GM21390 (cell line): ENCODE measurements at regions not wholly inside any gene's neighbourhood (a gene's known extent, or its start where the extent isn't known, plus 50 kb on each side); places are given as distances from the start of the nearest gene placed in this dataset.
"Not testable (repeated sequence)": the region's sequence is repeated elsewhere in the genome, so short reads cannot be mapped to it uniquely, and the experiment has no call there.

Experiments used
- ATAC-seq: cut with Tn5 transposase; IDR thresholded peaks from one replicate; pipeline ENCODE4 v1.9.1; 2021; ENCODE audit not compliant: unreplicated experiment

GRCh38 chr4:189780391-189780790, 160.3 kb upstream of the FRG1 start:
- no peak for ATAC-seq

DNA sequence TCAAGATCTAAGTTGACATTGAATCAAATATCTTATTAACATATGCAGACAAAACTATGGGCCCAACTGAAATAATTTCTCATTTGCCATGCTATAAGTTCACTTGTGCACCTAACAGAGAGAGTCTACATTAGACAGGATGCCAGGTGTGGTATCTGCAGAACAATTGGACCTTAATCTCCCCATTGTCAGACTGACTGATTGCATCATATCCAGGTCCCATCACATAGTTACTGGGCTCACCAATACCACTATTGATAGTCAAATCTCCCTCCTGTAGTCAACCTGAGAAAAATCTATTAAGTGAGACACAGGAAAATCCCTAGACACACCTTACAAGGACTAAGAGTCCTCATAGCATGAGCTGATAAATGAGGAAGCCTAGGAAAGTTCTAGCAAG, 156.0 kb upstream of the FRG1 start:
- no peak for ATAC-seq

- no peak for ATAC-seq
Observed at GRCh38 chr4:189785257-189785656, 155.4 kb upstream of the FRG1 start.

GRCh38 chr4:189786447-189786846, 154.2 kb upstream of the FRG1 start:
- ATAC-seq: no peak

- no peak for ATAC-seq
Observed at GRCh38 chr4:189787216-189788031, 153.2 kb upstream of the FRG1 start.

DNA sequence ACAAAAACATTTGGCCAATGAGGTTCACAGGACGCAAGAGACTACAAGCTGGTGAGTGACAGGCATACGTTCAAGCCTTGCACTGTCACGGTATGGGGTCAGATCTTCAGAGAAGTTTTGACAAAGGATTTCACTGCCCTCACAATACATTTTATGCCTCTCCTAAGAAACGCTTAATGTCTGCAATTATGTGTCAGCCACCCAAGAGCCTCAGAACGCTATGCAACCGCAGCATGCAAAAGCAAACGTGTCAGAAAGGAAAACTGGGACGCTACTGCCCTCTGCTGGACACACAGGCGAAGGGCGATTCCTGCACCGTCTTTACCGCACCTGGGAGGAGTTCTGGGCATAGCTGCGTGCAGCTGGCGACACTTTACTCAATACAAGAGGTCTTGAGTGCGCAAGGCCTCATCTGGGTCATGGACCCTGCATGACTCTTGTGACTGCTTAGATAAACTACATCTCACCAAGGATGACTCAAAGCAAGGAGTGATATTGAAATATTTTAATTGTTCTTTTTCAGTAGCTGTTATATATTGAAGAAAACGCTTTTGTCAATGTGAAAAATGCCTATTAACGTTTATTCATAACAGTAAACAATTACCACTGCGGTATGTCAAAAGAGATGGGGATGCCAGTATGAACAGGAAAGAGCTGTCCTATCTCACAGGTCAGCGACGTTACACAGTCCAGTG, 147.6 kb upstream of the FRG1 start:
- peak; percentile 97 for ATAC-seq

DNA sequence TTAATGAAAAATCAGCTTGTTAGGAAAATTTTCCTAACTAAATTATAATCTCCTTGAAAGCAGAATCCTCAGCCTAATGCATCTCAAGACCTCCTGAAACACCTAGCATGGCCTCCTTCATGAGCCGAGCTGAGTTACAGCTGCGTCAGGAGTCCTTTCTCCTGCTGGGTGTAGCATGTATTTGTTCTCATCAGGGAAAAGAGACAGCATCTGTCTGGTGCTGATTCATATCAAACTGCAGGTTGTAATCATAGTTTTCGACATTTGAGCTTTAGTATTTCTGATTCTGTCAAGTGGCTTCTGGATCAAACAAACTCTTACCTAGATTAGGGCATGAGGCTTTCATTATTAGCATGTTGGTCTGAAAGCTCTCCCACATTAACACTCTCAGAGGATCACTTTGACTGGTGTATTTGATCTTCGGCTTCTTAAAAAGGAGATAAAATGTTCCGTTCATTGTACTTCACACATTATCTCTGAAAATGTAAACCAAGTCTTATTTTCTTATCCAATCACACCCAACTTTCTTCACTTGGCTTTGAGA, 140.1 kb upstream of the FRG1 start:
- ATAC-seq: no peak

DNA sequence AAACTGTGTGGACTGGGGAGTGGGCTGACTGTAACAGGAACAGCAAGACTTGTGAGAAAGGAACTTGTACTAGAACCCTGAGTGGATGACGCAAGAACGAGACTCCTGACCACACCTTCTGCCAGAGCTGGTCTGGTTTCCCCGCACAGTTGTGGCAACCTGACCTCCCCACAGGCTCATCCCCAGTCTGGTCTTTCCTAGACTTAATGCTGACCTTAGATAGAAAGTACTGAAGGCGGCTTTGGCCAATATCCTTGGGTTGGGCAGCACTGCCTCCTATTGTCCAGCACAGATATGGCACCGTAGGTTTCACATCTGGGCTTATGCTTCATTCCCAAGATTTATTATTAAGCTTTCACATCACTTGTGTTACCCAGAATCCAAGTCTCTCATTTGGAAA, 137.8 kb upstream of the FRG1 start:
- ATAC-seq: no peak

DNA sequence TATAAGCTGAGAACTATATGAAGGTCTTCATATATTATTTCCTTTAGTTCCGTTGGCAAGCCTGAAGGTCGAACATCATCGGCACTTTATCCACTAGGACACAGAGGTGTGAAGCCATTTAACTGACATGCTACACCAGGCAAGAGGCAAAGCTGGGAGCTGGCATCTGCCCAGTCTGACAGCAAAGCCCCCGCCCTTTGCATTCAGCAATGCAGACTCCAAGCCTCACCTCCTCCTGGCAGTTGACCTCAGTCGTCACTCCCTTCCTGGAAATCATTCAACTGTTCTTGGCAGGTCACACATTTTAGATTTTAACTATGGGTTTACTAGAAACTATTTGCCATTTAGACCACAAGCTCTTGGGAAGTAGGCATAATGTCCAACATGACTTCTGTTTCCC, 135.8 kb upstream of the FRG1 start:
- ATAC-seq: no peak

GRCh38 chr4:189806506-189806905, 134.2 kb upstream of the FRG1 start:
- no peak for ATAC-seq

DNA sequence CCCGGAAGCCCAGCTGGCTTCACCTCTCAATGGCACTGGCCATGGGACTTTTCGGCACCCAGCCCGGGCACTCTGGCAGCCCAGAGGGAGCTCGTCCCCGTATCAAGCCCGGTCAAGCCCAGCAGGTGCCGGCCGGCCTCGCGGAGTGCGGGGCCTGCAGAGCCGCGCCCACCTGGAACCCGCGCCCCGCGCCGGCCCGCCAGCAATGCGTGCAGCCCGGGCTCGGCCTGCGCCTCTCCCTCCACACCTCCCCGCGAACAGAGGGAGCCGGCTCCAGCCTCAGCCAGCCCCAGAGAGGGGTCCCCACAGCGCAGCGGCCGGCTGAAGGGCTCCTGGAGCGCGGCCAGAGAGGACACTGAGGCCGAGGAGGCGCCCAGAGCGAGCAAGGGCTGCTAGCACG, 133.6 kb upstream of the FRG1 start:
- ATAC-seq: no peak

DNA sequence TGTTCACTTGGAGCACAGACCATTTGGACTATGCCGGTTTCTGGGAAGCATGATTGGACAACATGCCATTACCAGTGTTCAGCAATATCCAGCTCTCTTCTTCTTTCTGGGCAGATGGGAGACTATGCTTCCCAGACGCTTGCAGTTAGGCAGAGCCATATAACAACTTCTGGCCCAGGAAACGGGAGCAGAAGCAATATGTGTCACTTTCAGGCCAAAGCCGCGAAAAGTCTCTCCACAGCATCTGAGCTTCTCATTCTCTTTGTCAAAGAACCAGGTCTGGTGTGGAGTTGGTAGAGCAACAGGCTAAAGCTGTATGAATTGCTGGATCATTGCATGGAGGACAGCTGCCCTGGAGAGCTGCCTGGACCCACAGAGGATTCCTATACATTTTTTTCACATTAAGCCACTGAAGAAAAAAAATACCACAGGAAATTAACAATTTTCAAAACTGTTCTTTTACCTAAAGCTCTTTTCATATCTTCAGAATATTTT, 131.4 kb upstream of the FRG1 start:
- ATAC-seq: no peak

DNA sequence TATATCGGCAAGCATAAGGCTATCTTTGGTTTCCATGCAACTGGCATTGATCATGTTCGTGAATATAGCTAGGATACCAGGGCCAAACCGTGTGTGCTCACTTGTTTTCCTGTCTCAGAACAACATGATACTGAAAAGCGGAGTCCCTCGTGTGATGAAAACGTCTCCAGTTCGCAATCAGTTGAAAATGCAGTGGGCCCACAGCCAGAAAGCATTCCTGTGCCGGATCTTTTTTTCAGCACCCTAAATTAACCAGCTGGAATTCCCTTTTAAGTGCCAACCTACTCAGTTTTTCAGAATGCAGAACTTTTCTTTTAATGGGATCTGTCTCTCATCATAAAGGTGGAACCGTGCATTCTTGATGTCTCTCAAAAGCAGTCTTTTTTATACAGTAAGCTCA, 130.8 kb upstream of the FRG1 start:
- ATAC-seq: no peak

- not testable (repeated sequence) for ATAC-seq
Observed at GRCh38 chr4:189810318-189811181, 130.1 kb upstream of the FRG1 start.

DNA sequence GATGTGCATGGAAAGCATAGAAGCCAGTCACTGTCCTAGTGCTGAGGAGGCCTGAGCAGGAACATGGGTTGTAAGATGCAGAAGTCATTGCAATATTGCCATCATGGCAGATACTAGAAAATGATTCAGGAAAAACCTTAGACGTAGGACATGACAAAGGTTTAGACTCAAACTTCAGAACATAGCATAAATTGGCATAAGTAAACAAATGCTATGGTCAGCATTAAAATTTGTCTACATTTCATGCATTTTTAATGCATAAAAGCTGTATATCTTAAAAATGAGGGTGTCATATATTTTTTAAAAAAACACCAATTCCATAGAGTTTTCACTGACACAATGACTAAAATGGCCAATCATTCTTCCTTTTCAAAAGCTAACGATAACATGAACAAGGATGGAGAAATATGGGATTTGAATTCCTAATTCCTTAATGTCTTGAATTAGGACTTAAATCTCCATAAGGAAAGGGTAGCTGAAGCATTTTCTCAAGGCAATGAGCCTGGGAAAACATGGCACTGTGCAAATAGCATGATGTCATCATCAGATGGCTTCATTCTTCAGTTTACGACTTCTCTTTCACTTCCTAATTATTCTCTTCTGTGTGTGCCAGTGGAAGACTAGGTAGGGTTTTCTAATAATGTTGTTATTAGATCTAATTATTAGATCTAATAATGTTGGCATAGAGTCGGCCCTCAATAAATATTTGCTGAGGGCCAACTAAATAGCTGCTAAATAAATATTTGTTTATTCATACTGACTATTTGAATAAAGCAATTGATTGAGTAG, 125.1 kb upstream of the FRG1 start:
- ATAC-seq: no peak

DNA sequence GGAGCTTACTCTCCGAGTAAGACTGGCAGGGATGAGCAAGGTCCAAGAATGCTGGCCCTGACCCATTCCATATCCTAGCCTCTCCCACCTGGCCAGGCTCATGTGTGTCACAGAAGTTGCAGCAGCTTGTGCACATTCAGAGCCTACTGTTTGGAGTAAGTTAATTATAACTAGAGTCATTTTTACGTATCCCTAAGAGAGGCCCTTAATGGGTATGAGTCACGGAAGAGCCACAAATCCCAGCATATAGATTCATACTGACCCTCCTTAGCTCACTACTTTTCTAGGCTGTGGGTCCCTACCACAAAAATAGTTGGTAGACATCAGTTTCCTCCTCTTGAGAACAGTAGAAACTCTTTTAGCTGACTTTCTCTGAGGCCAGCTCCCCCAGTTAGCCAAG, 118.3 kb upstream of the FRG1 start:
- no peak for ATAC-seq

- ATAC-seq: no peak
Observed at GRCh38 chr4:189823591-189823990, 117.1 kb upstream of the FRG1 start.

DNA sequence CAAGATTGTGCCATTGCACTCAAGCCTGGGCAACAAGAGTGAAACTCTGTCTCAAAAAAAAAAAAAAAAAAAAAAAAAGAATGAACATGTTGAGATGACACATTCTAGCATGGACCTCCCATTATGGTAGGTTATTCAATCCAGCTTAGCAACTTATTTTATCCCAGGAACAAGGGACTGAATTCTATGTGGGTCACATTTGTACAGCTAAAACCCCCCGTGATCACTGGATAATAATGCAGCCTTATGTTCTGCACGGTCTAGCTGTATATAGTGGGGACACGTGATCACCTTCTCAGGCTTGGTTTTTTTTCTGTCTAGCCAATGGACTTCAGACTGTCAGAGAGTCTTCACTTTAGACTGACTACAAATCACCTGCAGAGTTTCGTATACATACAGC, 115.2 kb upstream of the FRG1 start:
- no peak for ATAC-seq

- ATAC-seq: no peak
Observed at GRCh38 chr4:189826657-189827056, 114.0 kb upstream of the FRG1 start.

DNA sequence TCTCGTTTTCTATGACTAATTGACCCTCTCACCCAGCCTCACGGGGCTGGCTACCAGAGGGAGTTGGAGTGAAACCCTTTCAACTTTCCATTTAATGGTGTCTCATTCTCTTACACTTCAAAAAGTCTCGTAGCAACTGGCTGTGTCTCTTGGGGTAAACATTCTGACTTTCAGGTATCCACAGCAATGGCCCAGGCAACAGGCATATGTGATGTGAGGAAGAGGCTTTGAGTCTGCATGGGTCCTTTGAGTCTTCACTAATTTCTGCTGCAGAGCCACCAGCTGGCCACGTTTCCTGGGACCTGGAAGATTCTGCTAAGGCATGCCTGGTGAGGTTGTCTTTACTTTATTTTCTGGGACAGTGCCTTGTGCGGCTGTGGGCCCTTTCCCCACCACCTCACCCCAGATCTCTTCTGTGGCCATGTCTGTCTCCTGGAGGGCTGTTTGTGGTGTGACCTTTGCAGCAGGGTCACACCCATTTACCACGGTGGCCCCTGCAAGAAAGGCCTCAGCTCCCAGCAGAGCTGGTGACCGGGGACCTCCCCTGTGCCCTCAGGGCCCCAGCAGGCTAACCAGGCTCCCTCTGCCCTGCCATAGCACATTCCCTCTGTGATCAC, 112.5 kb upstream of the FRG1 start:
- ATAC-seq: no peak
